Endothelial cell of umbilical vein (primary cell): ENCODE measurements at regions not wholly inside any gene's neighbourhood (a gene's known extent, or its start where the extent isn't known, plus 50 kb on each side); places are given as distances from the start of the nearest gene placed in this dataset.

Experiments used
- BruUV-seq: library from RNA; stranded (reverse); fragments of 400-500 nt; replicated peaks from 2 replicates; lab custom pipeline; 2021; lab: Mats Ljungman, UMichigan
- CTCF ChIA-PET: fragments of 300-600, 350-600 bp; sonication (Branson Sonifier 250); formaldehyde crosslinking; loops from one replicate; lab custom pipeline; 2021; ENCODE audit warnings: antibody characterized with exemption, inconsistent platforms; lab: Charles Lee
- POLR2A ChIA-PET: fragments of 300-600, 350-600 bp; sonication (Branson Sonifier 250); formaldehyde crosslinking; loops from one replicate; lab custom pipeline; 2021; ENCODE audit warnings: antibody characterized with exemption, inconsistent platforms; lab: Charles Lee
- DNase-seq: peaks from one replicate; pipeline ENCODE4 v3.0.0-alpha.2; 2011; ENCODE audit warnings: low read depth, low spot score
- FAIRE-seq: peaks from 2 replicates; lab custom pipeline; 2011; peaks lifted over from hg19 to GRCh38; lab: Jason Lieb, UNC
- H2AFZ ChIP-seq: 2 replicates; pipeline ENCODE4 v1.6.0; 2012; ENCODE audit warnings: low read depth, low read length, control low read depth, inconsistent platforms
- H3K27ac ChIP-seq: 2 replicates; pipeline ENCODE4 v1.5.1; 2011; ENCODE audit warnings: low read depth, mild to moderate bottlenecking, control low read depth, low read length, moderate library complexity; ENCODE audit not compliant: insufficient read depth
- H3K27me3 ChIP-seq, 2 experiments: 2 replicates each; pipeline versions ENCODE4 v1.6.0 to v1.6.1; 2011; ENCODE audit warnings: low read length in 2 of 2, mixed read lengths in 1 of 2; ENCODE audit not compliant: control insufficient read depth in 2 of 2, insufficient read depth in 2 of 2
- H3K36me3 ChIP-seq, 2 experiments: 2 replicates in 1 of 2; 3 replicates in 1 of 2; pipeline ENCODE4 v1.5.1; 2011; ENCODE audit warnings: low read length in 2 of 2, mild to moderate bottlenecking in 1 of 2, moderate library complexity in 1 of 2; ENCODE audit not compliant: control insufficient read depth in 2 of 2, insufficient read depth in 2 of 2; ENCODE audit errors: extremely low read depth in 1 of 2
- H3K4me1 ChIP-seq: 3 replicates; pipeline ENCODE4 v1.5.1; 2011; ENCODE audit warnings: mild to moderate bottlenecking, low read length; ENCODE audit not compliant: control insufficient read depth, insufficient read depth; ENCODE audit errors: extremely low read depth
- H3K4me2 ChIP-seq: 2 replicates; pipeline ENCODE4 v1.6.1; 2011; ENCODE audit warnings: low read length, control low read depth, mixed read lengths; ENCODE audit not compliant: insufficient read depth
- H3K4me3 ChIP-seq, 3 experiments: fragments of 200-600 bp in 1 of 3; sonication (generic), shearing (Covaris generic) in 1 of 3; replicated peaks in 1 of 3; 2 replicates each; pipeline ENCODE4 v1.5.1; 2011 to 2016; ENCODE audit warnings: control low read depth in 3 of 3, low read length in 3 of 3, mild to moderate bottlenecking in 2 of 3, inconsistent platforms in 1 of 3, low read depth in 1 of 3, moderate library complexity in 1 of 3; ENCODE audit not compliant: insufficient read depth in 1 of 3
- H3K79me2 ChIP-seq: 2 replicates; pipeline ENCODE4 v1.6.0; 2012; ENCODE audit warnings: low read length, inconsistent platforms; ENCODE audit not compliant: control insufficient read depth, insufficient read depth
- H3K9ac ChIP-seq: replicated peaks from 2 replicates; pipeline ENCODE3; 2011; ENCODE audit warnings: low read length, control low read depth; ENCODE audit not compliant: insufficient read depth; ENCODE audit errors: extremely low read depth
- H3K9me1 ChIP-seq: replicated peaks from 3 replicates; pipeline ENCODE4 v1.6.0; 2011; ENCODE audit warnings: mild to moderate bottlenecking, low read length; ENCODE audit not compliant: control insufficient read depth, insufficient read depth; ENCODE audit errors: extremely low read depth
- H3K9me3 ChIP-seq: replicated peaks from 2 replicates; pipeline ENCODE4 v1.5.1; 2012; ENCODE audit warnings: low read length, inconsistent platforms; ENCODE audit not compliant: control insufficient read depth, insufficient read depth
- H4K20me1 ChIP-seq: replicated peaks from 2 replicates; pipeline ENCODE3; 2011; ENCODE audit warnings: mild to moderate bottlenecking, low read length; ENCODE audit not compliant: control insufficient read depth, insufficient read depth; ENCODE audit errors: extremely low read depth
- EZH2 ChIP-seq: IDR thresholded peaks from 2 replicates; pipeline ENCODE4 v1.6.1; 2012; ENCODE audit warnings: borderline replicate concordance, low read depth, mild to moderate bottlenecking, moderate library complexity, low read length, inconsistent platforms; ENCODE audit not compliant: severe bottlenecking
- FOS ChIP-seq: IDR thresholded peaks from 2 replicates; pipeline ENCODE4 v1.6.1; 2011; ENCODE audit warnings: mild to moderate bottlenecking, low read length, moderate library complexity, borderline replicate concordance; ENCODE audit not compliant: insufficient read depth
- GATA2 ChIP-seq: IDR thresholded peaks from 2 replicates; pipeline ENCODE4 v1.7.0; 2011; ENCODE audit warnings: low read depth, mild to moderate bottlenecking, moderate library complexity, mixed read lengths, low read length; ENCODE audit not compliant: insufficient read length, insufficient read depth
- JUN ChIP-seq: IDR thresholded peaks from 2 replicates; pipeline ENCODE4 v1.6.1; 2011; ENCODE audit warnings: borderline replicate concordance, low read depth; ENCODE audit not compliant: insufficient read length, insufficient read depth
- MYC ChIP-seq: IDR thresholded peaks from one replicate; pipeline ENCODE4 v1.6.1; 2011; ENCODE audit warnings: mild to moderate bottlenecking, low read depth, low read length
- POLR2A ChIP-seq: IDR thresholded peaks from 2 replicates; pipeline ENCODE4 v1.6.1; 2012; ENCODE audit warnings: low read depth, mild to moderate bottlenecking, control low read depth, low read length
- POLR2AphosphoS5 ChIP-seq: IDR thresholded peaks from 2 replicates; pipeline ENCODE4 v1.6.1; 2012; ENCODE audit warnings: low read depth, mild to moderate bottlenecking, control low read depth, low read length, moderate library complexity; ENCODE audit not compliant: insufficient read depth
- dilution Hi-C: fragments of 300-500 bp; cut with MboI; formaldehyde crosslinking; loops from one replicate; pipeline ENCODE4 v1.15.0; 2019; ENCODE audit warnings: low sequenced_read_pairs; ENCODE audit not compliant: extremely low pct_ligation_motif_present
- intact Hi-C: fragments of 100-400 bp; cut with micrococcal nuclease; formaldehyde crosslinking; loops from one replicate; pipeline ENCODE4 v1.10.0; 2022
- TF ChIP-seq, protein P1 (sequence below), 2 donors: IDR thresholded peaks; 1 replicate in 1 of 2; 2 replicates in 1 of 2; pipeline ENCODE4 v1.5.1; 2011; ENCODE audit warnings: low read length in 2 of 2, mild to moderate bottlenecking in 2 of 2, moderate library complexity in 2 of 2, control low read depth in 1 of 2, inconsistent platforms in 1 of 2, low read depth in 1 of 2; ENCODE audit not compliant: insufficient read depth in 1 of 2; ENCODE audit errors: extremely low read depth in 1 of 2
- TF ChIP-seq, protein P2 (sequence below): IDR thresholded peaks from 2 replicates; pipeline ENCODE4 v1.6.1; 2011; ENCODE audit not compliant: insufficient read depth, insufficient read length

DNA sequence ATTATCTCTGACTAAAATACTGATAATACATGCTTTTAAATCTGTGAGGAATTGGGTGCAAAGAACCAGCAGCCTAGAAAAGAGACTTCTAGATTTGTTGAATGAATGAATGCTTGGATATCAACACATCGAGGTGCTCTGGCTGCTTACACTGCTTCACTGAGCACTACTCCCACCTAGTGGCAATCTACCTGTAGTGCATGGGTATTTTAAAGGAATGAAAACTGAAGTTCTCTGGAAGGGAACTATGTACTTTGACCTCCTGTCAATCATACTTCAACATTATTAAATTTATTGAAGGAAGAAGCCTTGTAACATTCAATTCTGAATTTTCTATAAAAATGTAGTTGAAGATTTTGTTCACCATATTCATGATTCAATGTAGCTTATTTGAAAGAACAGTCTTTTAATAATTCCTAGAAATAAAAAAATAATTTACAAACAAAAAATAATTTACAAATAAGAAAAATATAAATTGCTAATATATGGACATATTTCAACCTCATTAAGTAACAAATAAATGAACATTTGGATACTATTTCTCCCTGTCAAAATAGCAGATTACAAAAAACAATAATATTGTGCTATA is 111.2 kb upstream of the MMS22L start:
- no peak overlapping the region for H2AFZ ChIP-seq
- no peak overlapping the region for H3K4me2 ChIP-seq
- no peaks in the 10 kb centered on the region for H4K20me1 ChIP-seq
- no peaks in the 10 kb centered on the region for H3K9me3 ChIP-seq
- CTCF ChIA-PET: interaction anchor here (1.1 to 5.5 kb wide), 6 partner anchors 178 to 1563 kb away, joined by 3 to 91 read pairs (median 8); no protein-coding TSS in a partner anchor
- no peak overlapping the region for H3K9ac ChIP-seq
- DNase-seq: peak; percentile 75
- dilution Hi-C loops: no loop called here
- no TSS peak for BruUV-seq
- peaks cover 4 to 5% of the 10 kb centered on the region in 2 experiments for H3K27me3 ChIP-seq
- H3K79me2 ChIP-seq: no peaks in the 10 kb centered on the region
- POLR2A ChIA-PET: no interaction called here
- peak; percentile 81 for FAIRE-seq
- intact Hi-C loops: loop anchor here (1.0 to 5.0 kb wide), 6 partner anchors 111 to 1451 kb away; partner anchors contain the start of genes MMS22L and NDUFAF4
- no peaks in the 10 kb centered on the region for H3K4me1 ChIP-seq
- no peak overlapping the region for H3K4me3 ChIP-seq
- H3K27ac ChIP-seq: no peak overlapping the region
- H3K9me1 ChIP-seq: no peaks in the 10 kb centered on the region
- TF ChIP-seq, protein P1, sequence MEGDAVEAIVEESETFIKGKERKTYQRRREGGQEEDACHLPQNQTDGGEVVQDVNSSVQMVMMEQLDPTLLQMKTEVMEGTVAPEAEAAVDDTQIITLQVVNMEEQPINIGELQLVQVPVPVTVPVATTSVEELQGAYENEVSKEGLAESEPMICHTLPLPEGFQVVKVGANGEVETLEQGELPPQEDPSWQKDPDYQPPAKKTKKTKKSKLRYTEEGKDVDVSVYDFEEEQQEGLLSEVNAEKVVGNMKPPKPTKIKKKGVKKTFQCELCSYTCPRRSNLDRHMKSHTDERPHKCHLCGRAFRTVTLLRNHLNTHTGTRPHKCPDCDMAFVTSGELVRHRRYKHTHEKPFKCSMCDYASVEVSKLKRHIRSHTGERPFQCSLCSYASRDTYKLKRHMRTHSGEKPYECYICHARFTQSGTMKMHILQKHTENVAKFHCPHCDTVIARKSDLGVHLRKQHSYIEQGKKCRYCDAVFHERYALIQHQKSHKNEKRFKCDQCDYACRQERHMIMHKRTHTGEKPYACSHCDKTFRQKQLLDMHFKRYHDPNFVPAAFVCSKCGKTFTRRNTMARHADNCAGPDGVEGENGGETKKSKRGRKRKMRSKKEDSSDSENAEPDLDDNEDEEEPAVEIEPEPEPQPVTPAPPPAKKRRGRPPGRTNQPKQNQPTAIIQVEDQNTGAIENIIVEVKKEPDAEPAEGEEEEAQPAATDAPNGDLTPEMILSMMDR (IDR thresholded peaks at IDR 0.05; ENCODE audit: extremely low read depth in 1 of 2, insufficient read depth in 1 of 2, low read depth in 1 of 2, low read length in 2 of 2): peak; percentile 71 to 73
- TF ChIP-seq FOS: no peak
- H3K36me3 ChIP-seq: no peaks in the 10 kb centered on the region

- H3K4me3 ChIP-seq: no peak overlapping the region
- no TSS peak for BruUV-seq
- no peaks in the 10 kb centered on the region for H4K20me1 ChIP-seq
- H2AFZ ChIP-seq: no peak overlapping the region
- peaks cover 5% of the 10 kb centered on the region for H3K4me1 ChIP-seq
- H3K36me3 ChIP-seq: no peaks in the 10 kb centered on the region
- POLR2A ChIA-PET: no interaction called here
- H3K4me2 ChIP-seq: no peak overlapping the region
- H3K9ac ChIP-seq: no peak overlapping the region
- H3K27me3 ChIP-seq: peaks cover 0 to 5% of the 10 kb centered on the region in 2 experiments
- DNase-seq (no peak), FAIRE-seq (no peak)
- H3K9me3 ChIP-seq: no peaks in the 10 kb centered on the region
- no peaks in the 10 kb centered on the region for H3K9me1 ChIP-seq
- intact Hi-C loops: loop anchor here (5.0 kb wide), 1 partner anchor 40 kb away; no protein-coding TSS in a partner anchor
- no peak for TF ChIP-seq EZH2
- no peak for TF ChIP-seq POLR2AphosphoS5
- no peak for TF ChIP-seq FOS
- TF ChIP-seq MYC: no peak
- TF ChIP-seq, protein P2, sequence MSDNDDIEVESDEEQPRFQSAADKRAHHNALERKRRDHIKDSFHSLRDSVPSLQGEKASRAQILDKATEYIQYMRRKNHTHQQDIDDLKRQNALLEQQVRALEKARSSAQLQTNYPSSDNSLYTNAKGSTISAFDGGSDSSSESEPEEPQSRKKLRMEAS: no peak
- TF ChIP-seq, protein P1 (IDR thresholded peaks at IDR 0.05; ENCODE audit: extremely low read depth in 1 of 2, insufficient read depth in 1 of 2, low read depth in 1 of 2, low read length in 2 of 2): no peak
- no peak for TF ChIP-seq GATA2
- no peak for TF ChIP-seq POLR2A
- no peak for TF ChIP-seq JUN
- dilution Hi-C loops: no loop called here
- H3K79me2 ChIP-seq: no peaks in the 10 kb centered on the region
- CTCF ChIA-PET: interaction anchor here (5.5 kb wide), 1 partner anchor 181 kb away, joined by 91 read pairs; no protein-coding TSS in a partner anchor
- no peak overlapping the region for H3K27ac ChIP-seq
Measured at GRCh38 chr6:97396880-97397279, 113.9 kb upstream of the MMS22L start.
